HG02884 (cell line): ENCODE measurements at regions not wholly inside any gene's neighbourhood (a gene's known extent, or its start where the extent isn't known, plus 50 kb on each side); places are given as distances from the start of the nearest gene placed in this dataset.
"Not testable (repeated sequence)": the region's sequence is repeated elsewhere in the genome, so short reads cannot be mapped to it uniquely, and the experiment has no call there.

Experiments
- ATAC-seq: cut with Tn5 transposase; IDR thresholded peaks from one replicate; pipeline ENCODE4 v1.9.1; 2021; ENCODE audit warnings: mild to moderate bottlenecking, moderate library complexity; ENCODE audit not compliant: unreplicated experiment

GRCh38 chr10:2921956-2922680 lies 145.2 kb upstream of the PFKP start:
- no peak for ATAC-seq

GRCh38 chr10:2920637-2921036 lies 146.7 kb upstream of the PFKP start:
- no peak for ATAC-seq

GRCh38 chr10:2920168-2920567 lies 147.2 kb upstream of the PFKP start:
- no peak for ATAC-seq

GRCh38 chr10:2919016-2919415 lies 148.3 kb upstream of the PFKP start:
- ATAC-seq: no peak

GRCh38 chr10:2918489-2918888 lies 148.9 kb upstream of the PFKP start:
- no peak for ATAC-seq

- no peak for ATAC-seq
These were observed 149.4 kb upstream of the PFKP start for GRCh38 chr10:2917926-2918325.

- no peak for ATAC-seq
These were observed 151.9 kb upstream of the PFKP start for GRCh38 chr10:2915412-2915811.

GRCh38 chr10:2914741-2915140 lies 152.6 kb upstream of the PFKP start:
- no peak for ATAC-seq

- ATAC-seq: no peak
These were observed 153.9 kb upstream of the PFKP start for GRCh38 chr10:2913474-2913873.

- ATAC-seq: no peak
These were observed 156.7 kb upstream of the PFKP start for GRCh38 chr10:2910656-2911055.

- ATAC-seq: no peak
These were observed 157.4 kb upstream of the PFKP start for GRCh38 chr10:2909921-2910320.

- ATAC-seq: no peak
These were observed 158.3 kb upstream of the PFKP start for GRCh38 chr10:2908851-2909630.

- no peak for ATAC-seq
These were observed 160.4 kb upstream of the PFKP start for GRCh38 chr10:2906974-2907373.

- ATAC-seq: no peak
These were observed 161.5 kb upstream of the PFKP start for GRCh38 chr10:2905851-2906250.

GRCh38 chr10:2900530-2900929 lies 166.8 kb upstream of the PFKP start:
- ATAC-seq: no peak

- no peak for ATAC-seq
These were observed 167.9 kb upstream of the PFKP start for GRCh38 chr10:2899246-2899951.

GRCh38 chr10:2898509-2898860 lies 168.9 kb upstream of the PFKP start:
- ATAC-seq: no peak

GRCh38 chr10:2897619-2898508 lies 169.5 kb upstream of the PFKP start:
- no peak for ATAC-seq

- not testable (repeated sequence) for ATAC-seq
These were observed 171.0 kb upstream of the PFKP start for GRCh38 chr10:2896334-2896733.

- no peak for ATAC-seq
These were observed 171.7 kb upstream of the PFKP start for GRCh38 chr10:2895594-2896196.
